ENCODE measurements at regions not wholly inside any gene's neighbourhood (a gene's known extent, or its start where the extent isn't known, plus 50 kb on each side); places are given as distances from the start of the nearest gene placed in this dataset.

DNA sequence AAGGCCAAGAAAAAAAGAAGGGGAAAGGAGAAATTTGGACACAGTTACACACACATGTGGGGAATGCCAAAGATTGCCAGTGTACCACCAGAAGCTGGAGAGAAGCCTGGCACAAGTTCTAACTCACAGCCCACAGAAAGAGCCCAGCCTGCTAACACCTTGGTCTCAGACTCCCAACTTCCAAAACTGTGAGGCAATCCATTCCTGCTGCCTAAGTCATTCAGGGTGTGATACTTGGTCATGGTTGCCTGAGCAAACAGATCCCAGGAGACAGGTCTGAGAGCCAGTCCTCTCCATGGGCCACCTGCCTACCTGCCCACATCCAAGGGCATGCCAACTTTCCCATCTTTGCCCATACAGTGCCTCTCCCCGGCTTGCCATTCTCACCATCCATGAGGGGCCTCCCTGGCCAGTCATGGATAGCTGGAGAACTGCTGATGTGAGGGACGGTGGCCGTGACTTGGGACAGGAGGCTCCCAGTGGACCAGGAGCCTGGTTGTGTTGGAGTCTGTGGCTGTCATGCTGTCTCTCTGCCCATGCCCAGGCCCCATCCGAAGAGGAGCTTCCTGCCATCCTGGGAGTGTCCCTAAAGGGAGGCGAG, 198.0 kb upstream of the RTL1 start:
- DNase-seq (ENCODE audit: low spot score), result no peak

DNA sequence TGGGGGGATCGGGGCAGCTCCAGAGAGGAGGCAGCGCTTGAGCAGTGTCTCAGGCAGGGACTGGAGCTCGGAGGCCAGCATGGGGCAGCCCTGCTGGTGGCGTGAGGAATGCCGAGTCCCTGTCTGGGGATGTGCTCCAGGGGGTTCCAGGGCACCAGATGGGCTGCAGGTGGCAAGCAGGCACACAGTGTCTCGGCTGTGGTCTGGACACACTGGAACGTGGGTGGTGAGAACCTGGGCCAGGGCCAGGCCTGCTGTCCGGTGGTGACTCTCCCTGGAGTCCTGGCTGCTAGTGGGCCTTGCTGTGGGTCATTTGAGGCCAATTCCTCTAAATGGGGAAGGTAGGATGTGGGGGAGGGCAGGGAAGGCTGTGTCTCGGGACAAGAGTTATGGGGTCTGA, 199.4 kb upstream of the RTL1 start:
- FAIRE-seq, result no peak
- no peak for DNase-seq (ENCODE audit: low spot score)

More for the DNA sequence above, 198.0 kb upstream of the RTL1 start:
- no peak for FAIRE-seq

DNA sequence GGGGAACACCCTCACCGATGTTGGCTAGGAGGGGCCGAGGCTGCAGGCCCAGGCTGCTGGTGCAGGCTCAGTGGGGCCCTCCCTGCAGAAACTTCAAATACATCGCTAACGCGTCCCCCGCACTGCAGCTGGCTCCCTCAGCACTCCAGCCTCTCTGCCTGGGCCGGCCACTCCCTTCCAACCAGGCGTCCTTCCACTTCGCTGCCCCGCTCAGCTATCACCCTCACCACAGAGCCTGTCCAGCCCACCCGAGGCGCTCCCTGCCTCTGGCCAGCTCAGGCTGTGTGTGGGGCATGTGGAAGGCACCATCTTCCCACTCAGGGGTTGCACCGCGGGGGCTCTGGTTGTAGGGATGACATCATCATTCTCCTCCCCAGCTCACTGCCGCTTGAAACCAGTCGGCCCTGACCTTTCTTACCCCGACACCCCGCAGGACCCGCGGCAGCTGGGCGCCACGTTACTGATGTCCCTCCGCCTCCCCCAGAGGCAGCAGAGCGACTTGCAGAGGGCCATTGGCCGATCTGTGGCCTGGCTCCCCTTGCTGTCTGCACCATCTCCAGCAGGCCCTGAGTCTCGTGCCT, 199.9 kb upstream of the RTL1 start:
- no peak for DNase-seq (ENCODE audit: low spot score)
- no peak for FAIRE-seq

DNA sequence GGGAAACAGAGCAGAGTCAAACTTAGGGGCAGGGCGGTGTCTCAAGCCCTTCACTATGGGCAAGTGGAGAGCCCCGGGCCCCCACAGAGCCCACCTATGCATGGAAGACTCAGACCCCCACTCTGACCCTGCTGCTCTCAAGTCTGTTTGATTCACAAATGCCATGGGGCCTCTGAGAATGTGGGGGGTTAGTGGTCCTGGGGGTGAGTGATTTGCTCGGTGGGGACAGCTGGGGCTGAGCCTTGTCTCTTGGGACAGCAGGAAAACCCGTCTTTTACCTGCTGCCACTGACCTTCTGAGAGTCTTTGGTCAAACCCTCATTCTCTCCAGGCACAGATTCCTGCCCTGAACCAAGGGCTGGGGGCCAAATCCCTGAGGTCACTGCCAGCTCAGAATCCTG, 201.0 kb upstream of the RTL1 start:
- FAIRE-seq (no peak), DNase-seq (ENCODE audit: low spot score) (no peak)

DNA sequence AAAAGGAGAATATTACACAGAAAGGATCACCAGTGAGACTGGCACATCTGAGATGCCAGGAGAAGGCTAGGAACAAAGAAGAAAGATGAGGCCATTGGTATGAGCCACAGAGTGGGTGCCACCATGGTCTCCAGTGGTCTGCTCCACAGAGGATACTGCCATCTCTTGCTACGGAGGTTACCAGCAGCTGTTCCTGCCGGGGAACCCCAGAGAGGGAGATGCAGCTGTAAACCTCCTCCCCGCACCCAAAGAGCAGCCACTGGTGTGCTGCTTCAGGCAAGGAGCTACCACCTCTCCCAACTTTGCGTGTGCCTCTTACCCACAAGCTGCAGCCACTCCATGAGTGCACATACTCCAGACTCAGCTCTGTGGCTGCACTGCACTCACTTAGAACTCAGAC, 201.5 kb upstream of the RTL1 start:
- no peak for FAIRE-seq
- DNase-seq (ENCODE audit: low spot score), result no peak

DNA sequence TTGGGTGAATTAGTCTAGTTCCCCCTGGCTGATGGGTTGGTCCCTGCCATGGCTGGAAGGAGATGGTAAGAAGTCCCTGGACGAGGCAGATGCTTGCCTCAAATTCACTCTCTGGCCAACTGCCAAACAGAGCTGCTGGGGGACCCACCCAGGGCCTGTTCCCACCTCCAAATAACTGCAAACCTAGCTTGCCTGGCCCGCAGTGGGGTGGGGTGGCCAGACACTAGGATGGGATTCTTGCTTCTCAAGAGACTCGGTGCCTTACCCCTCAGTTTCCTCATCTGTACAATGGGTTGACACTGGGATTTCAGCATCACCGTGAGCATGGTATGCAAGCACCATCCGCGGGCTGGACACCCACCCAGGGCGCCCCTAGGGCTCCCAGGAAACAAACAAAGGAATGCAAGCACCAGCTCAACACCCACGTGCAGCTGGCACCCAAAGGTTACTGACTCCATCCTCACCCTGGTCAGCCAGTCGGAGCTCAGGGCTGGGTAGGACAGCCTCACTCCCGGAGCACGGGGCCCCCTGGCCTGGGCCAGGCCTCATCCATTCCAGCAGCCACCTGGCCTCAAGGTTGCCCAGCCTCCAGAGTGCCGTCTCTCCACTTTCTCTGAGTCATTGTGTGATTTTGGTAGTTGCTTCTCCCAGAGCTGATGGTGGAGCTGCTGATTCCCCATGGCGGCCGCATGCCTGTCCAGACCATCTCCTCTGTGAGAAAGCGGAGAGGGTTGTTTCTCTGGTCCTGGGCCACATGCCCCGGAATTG, 205.2 kb upstream of the RTL1 start:
- DNase-seq (ENCODE audit: low spot score) (no peak), FAIRE-seq (no peak)

DNA sequence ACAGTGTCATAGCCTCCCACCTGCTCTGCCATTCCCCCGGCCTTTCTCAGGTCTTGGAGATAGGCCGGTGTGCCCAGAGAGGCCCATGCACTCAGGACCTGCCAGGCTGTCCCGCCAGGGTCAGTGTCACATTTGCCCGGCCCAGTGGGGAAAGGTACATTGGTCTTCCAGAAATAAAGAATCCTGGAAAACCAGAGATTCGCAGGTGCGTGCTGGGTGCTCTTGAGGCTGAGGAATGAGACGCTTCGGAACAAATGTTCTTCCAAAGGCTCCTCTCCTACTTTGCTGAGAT, 205.8 kb upstream of the RTL1 start:
- FAIRE-seq, result no peak
- DNase-seq (ENCODE audit: low spot score), result no peak

DNA sequence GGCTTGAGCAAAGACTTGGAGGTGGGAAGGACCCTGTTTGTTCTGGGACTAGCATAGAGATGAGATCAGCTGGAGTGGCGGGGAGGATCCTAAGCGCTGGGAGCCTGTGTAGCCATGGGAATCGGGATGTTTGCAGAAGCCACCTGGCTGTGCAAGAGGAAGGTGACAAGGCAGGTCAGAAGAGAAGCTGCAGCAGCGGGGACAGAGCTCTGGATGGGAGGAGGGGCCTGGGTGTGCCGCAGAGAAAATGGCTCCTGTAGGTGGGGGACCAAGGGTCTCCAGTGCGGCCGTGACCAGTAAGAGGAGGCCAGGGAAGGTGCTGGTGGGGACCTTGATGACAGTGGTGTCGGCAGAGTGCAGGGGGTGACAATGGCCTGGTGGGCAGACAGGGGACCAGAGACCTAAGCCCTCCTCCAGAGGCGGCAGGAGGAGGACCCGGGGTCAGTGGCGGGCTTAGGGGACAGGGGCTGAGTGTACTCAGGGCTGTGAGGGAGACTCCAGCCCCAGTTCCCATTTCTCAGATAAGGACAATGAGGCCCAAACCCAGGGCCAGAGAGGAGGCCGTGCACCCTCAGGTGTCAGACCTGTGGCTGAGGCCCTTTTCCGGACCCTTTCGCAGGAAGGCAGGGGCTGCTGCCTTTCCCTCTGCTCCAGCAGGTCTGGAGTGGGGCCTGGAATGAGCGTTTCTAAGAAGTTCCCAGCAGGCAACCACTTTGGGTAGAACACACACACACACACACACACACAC, 206.6 kb upstream of the RTL1 start:
- DNase-seq (ENCODE audit: low spot score) (no peak), FAIRE-seq (no peak)

DNA sequence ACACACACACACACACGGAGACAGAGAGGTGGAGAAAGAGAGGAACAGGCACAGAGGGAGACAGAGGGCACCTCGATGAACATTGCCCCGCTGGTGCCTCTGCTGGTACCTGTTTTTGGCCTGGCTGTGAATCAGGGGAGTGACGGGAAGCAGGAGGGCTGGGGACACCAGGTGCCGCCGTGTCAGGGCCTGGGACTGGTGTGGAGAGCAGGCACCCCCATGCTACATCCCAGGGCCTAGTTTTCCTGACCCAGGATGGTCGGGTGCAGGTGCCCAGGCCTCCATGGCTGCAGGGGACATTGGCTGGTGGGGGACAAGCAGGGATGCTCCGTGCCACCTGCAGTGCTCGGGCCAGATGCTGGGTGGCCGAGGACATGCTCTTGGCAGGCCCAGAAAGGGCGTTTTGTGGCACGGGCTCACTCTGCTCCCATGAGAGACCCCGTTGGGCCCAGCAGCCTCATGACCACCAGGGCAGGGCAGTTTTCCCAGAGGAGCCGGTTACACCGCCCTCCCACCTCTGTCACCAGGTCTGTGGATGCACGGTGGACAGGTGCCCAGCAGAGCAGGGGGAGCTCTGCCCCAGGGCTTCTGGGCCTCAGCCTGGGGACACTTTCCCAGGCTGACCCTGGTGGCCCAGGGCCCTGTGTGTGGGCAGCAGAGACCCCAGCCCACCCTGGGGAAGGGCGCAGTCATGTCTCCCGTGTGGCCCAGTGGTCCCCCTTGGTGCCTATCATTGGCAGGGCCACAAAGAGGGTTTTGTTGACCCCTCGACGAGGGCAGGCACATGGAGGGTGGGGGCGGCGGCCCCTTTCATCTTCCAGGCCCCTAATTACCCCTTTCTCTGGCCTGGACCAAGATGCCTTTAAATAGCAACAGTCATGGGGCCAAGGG, 207.5 kb upstream of the RTL1 start:
- FAIRE-seq (no peak), DNase-seq (ENCODE audit: low spot score) (no peak)

DNA sequence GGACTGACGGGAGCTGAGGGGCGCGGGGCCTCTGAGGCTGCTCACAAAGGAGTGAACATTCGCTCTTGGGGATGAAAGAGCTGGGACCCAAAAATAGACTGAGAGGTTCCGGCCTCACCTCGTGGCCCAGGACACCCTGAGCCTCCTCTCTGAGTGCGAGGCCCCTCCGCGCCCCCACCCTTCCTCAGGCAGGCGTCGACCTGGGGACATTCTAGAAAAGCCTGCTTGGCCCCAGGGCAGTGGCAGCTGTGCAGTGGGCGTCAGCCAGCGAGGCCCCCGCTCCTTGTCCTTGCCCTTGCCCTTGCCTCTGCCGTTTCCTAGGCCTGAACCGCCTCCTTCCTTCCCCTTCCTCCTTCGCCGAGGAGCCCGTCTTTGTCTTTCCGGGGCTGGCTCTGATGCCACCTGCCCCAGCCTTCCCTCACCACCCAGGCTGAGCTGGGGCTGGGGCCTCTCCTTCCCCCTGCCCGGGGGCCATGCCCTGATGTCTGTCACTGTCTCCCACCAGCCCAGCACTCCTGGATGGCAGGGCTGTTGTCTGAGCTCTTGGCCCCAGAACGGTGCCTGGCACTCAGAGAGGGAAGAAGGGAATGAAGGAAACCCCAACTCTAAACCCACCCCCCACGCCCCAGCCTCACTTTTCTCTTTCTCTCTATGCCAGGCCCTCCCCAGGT, 208.2 kb upstream of the RTL1 start:
- no peak for DNase-seq (ENCODE audit: low spot score)
- no peak for FAIRE-seq

DNA sequence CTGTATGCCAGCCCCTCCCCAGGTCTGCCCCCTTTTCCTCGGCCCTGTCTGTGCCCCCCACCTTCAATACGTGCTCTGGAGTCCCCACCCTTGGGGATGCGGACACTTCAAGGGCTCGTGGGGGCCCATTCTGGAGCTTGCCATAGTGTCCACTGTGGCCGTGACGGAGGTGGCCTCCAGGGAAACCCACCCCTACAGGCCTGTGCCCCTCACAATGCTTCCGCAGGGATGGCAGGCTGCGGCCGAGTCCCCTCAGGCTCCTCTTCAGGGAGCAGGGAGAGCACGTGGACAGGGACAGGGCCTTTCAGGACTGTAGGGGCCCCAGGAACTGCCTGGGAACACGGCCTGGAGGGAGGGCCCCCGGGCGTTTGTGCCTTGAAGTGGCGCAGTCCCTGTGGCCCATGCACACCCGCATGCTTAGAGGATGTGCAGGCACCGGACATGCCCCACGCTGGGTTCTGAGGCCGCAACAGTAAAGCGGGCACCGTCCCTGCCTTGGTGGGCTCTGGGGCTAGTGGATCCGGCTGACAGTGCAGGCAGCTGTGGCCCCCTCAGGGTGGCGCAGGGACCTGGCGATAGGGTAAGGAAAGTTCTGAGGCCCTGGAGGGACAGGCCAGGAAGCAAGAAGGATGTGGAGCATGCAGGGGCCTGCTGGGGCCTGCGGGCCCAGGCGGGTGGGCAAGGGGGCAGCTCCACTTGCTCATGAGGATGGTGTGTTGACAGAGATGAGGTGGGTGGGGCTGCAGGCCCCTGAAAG, 209.0 kb upstream of the RTL1 start:
- no peak for FAIRE-seq
- no peak for DNase-seq (ENCODE audit: low spot score)

DNA sequence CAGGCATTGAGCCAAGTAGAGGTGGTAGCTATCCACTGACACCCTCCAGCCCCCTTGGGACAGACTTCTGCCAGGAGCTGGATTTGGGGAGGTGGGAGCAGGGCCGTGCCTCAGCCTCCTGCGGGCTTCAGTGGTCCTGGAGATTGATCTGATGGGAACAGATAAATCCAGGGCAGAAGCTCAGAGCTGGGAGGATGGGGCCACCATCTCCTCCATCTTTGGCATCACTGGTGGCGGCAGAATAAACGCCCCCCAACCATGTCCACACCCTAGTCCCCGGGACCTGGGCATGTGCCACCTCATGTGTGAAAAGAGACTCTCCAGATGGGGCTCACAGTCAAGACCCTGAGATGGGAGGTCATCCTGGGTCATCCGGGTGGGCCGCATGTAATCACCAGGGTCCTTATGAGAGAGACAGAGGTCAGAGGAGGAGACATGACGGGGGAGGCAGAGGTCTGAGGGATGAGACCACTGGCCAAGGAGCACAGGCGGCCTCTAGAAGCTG, 209.6 kb upstream of the RTL1 start:
- DNase-seq (ENCODE audit: low spot score) (no peak), FAIRE-seq (no peak)

DNA sequence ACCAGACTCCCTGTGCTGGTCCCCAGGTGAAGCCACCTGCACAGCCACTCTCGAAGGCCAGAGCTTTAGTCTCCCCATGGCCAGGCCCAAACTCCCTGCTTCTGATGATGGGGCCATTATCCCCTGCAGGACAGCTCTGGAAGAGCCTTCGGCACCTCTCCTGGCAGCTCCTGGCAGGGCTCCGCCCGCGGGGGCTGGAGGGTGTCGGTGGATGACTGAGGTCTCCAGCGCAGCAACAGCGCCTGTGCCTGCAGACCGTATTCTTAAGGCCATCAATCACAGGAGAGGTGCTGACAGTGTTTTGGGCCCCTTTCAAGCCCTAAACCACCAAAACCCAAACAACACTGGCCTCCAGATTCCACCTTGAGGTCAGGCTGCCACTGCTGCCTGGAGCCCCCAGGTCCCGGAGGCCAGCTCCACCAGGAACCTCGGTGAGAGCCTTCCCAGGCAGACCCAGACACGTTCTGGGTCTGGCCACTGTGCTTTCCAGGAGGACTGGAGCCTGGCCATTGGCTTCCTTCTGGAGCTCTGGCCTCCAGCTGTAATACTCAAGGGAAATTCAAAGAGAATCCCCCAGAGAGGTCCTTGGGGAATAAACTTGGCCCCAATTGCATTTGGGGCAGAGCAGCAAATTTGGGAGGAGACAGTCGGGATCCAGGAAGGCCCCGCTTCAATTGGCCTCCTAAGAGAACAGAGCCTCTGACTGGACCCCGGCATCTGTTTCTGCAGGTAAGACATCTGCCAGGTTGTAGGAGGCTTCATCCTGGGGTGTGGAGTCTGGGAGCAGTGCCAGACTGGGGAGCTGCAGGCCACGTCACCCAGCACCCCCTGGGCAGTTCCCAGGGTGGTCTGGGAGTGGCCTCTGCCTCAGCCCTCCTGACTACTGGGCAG, 210.6 kb upstream of the RTL1 start:
- DNase-seq (ENCODE audit: low spot score) (no peak), FAIRE-seq (no peak)

DNA sequence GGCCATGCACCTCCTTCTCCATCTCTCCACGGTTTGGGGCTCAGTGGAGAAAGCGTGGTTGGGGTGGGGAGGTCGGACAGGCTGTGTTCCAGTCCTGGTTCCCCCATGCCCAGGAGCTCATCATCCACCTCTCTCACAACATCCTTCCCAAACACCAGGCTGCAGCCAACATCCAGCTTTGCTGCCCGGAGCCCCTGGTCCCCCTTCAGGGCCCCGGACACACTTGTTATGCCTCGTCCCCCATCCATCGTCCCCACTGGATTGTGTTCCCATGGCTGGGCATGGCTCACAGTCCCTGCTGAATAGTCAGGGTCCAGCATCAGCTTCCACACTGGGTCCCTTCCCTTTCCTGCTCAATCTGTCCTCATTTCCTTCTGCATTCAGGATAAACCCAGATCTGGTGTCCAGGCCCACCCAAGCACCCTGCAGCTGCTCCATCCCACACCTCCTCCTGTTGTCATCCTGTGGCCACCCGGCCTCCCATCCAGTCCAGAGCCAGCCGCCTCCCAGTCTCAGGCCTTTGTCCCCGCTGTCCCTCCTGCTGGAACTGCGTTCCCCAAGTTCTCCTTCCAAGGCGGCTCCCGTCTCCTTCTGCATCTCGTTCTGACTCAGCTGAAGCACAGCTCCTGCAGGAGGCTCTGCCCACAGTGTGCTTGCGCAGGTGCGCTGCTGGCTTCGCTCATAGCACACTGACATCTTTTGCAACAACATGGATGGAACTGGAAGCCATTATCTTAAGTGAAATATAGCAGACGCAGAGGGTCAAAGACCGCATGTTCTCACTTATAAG, 211.4 kb upstream of the RTL1 start:
- DNase-seq (ENCODE audit: low spot score) (no peak), FAIRE-seq (no peak)

DNA sequence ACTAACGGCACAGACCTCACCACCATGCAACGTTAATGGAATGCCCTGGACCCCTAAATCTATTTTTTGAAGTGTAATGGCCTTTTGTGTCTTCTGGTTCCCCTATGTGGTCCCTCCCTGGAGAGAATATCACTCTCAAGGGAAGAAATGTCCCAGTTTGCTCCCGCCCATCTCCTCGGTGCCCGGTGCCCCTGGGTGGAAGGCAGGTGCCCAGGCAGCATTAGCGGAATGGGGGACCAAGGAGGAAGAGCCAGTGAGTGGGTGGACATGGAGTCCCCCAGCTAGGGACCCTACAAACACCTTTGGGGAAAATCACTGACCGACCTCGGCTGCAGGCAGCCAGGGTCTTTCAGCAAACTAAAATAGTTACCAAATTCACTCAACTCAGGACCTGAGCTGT, 212.1 kb upstream of the RTL1 start:
- no peak for FAIRE-seq

DNA sequence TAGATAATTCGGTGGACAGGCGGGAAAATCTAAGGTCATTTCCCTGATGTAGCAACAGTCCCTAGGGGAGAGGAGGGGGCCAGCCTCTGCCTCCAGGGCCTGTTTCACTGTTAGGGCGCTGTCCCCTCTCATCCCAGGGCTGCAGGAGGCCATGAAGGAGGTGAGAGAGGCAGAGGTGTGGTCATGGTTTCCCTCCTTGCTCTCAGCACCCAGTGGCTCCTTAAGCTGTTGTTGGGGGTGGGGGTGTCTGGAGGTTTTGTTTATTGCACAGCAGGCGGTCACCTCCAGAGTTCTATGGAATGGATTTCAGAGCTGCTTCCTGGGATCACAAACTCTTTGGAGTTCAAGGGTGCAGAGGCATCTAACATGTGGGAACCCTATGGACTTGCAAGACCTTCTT, 212.5 kb upstream of the RTL1 start:
- FAIRE-seq (no peak), DNase-seq (ENCODE audit: low spot score) (no peak)

More for the DNA sequence above, 212.1 kb upstream of the RTL1 start:
- DNase-seq (ENCODE audit: low spot score), result no peak

DNA sequence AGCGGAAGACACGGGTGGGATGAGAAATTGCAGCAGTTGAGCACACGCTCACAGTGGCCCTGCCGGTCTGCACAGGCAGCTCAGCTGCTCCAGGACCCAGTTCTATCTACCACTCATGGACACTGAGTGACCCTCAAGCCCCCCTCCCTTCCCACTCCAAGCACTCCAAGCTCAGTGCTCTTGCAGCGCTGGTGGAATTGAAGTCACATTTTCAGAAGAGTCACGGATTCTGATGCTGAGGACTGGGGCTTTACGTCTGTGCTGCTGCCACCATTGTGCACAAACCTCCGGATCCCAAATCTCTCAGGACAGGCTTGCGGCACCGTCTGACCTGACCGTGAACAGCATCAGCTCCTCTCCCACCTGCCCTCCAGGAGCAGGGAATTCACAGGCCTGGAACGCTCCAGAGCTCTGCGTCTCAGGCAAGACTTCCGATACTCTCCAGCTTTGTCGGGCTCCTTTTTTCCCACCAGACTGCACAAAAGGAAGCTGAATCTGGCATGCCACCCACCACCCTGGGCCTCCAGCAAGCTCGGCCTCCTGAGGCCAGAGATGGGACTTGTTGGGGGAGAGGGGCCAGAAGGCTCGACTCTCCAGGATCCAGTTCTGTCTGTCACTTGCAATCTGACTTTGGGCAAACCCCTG, 213.1 kb upstream of the RTL1 start:
- no peak for FAIRE-seq
- no peak for DNase-seq (ENCODE audit: low spot score)

DNA sequence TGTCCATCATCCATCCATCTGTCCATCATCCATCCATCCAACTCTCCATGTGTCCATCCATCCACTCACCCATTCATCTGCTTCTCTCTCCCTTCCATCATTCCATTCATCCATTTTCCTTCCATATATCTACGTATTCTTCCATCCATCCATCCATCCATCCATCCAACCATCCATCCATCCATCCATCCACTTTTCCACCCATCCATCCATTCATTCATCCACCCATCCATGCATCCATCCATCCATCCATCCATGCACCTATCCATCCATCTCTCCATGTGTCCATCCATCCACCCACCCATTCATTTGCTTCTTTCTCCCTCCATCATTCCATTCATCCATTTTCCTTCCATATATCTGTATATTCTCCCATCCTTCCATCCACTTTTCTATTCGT, 214.0 kb upstream of the RTL1 start:
- no peak for DNase-seq (ENCODE audit: low spot score)
- no peak for FAIRE-seq
